Urinary bladder (tissue), 3 donors: ENCODE measurements at regions not wholly inside any gene's neighbourhood (a gene's known extent, or its start where the extent isn't known, plus 50 kb on each side); places are given as distances from the start of the nearest gene placed in this dataset.
"Not testable (repeated sequence)": the region's sequence is repeated elsewhere in the genome, so short reads cannot be mapped to it uniquely, and the experiment has no call there.

Experiments
- DNase-seq: peaks from one replicate; pipeline ENCODE4 v3.0.0-alpha.2; 2015; ENCODE audit errors: extremely low spot score
- H3K27ac ChIP-seq: one replicate; pipeline ENCODE4 v1.5.1; 2013; ENCODE audit warnings: low read depth, mild to moderate bottlenecking, moderate library complexity
- H3K36me3 ChIP-seq: one replicate; pipeline ENCODE4 v1.6.1; 2013; ENCODE audit warnings: mild to moderate bottlenecking, moderate library complexity; ENCODE audit not compliant: insufficient read depth
- H3K4me1 ChIP-seq: one replicate; pipeline ENCODE4 v1.6.1; 2013; ENCODE audit warnings: mild to moderate bottlenecking, moderate library complexity; ENCODE audit not compliant: insufficient read depth
- H3K4me3 ChIP-seq: one replicate; pipeline ENCODE4 v1.5.1; 2013; ENCODE audit warnings: low read depth, low read length
- WGBS: extraction: QIAGEN DNeasy Blood & Tissue Kit; methylation state at CpG from one replicate; pipeline ENCODE4 v1.1.7; 2013; 5-methylcytosine and 5-hydroxymethylcytosine counted together
- donor health status: healthy with polysubstance abuse.
- donor health status: healthy.

GRCh38 chr5:99449786-99450185, 521.0 kb upstream of the CHD1 start:
- WGBS = 67% methylated on average over 3 of the region's 3 CpGs
- H3K27ac ChIP-seq = no peak overlapping the region
- no peaks in the 10 kb centered on the region for H3K36me3 ChIP-seq
- H3K4me3 ChIP-seq = no peak overlapping the region
- no peak for DNase-seq
- no peaks in the 10 kb centered on the region for H3K4me1 ChIP-seq

GRCh38 chr5:99445805-99446204, 517.0 kb upstream of the CHD1 start:
- no peak overlapping the region for H3K27ac ChIP-seq
- no peaks in the 10 kb centered on the region for H3K36me3 ChIP-seq
- no peaks in the 10 kb centered on the region for H3K4me1 ChIP-seq
- 54% methylated on average over 1 of the region's 1 CpG for WGBS
- DNase-seq = no peak
- no peak overlapping the region for H3K4me3 ChIP-seq

- no peaks in the 10 kb centered on the region for H3K36me3 ChIP-seq
- no peak for DNase-seq
- no peaks in the 10 kb centered on the region for H3K4me1 ChIP-seq
- no peak overlapping the region for H3K27ac ChIP-seq
- no peak overlapping the region for H3K4me3 ChIP-seq
- WGBS = 88% methylated on average over 3 of the region's 3 CpGs
These were observed 512.4 kb upstream of the CHD1 start for GRCh38 chr5:99441235-99441634.

GRCh38 chr5:99438619-99439018, 509.8 kb upstream of the CHD1 start:
- 56% methylated on average over 7 of the region's 7 CpGs for whole genome bisulfite sequencing
- DNase-seq = no peak

DNA sequence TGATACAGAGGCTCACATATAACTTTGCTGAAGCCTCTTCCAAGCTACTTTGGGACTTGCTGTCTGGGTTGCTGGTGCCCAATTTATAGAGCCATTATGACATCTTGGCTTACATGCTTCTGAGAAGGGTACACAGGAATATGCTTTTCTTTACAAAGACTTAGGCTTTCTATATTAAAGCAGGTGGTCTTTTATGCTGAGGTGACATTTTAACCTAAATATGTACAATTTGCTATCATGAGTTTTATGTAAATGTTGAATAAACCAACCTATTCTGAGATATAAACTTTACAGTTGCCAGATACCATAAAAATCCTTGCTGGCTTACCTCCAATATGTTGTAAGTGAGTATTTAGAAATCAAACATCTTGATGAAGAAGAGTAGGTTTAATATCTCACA, 509.2 kb upstream of the CHD1 start:
- H3K4me3 ChIP-seq = no peak overlapping the region

More at GRCh38 chr5:99438619-99439018, 509.8 kb upstream of the CHD1 start:
- H3K4me3 ChIP-seq = no peak overlapping the region
- no peaks in the 10 kb centered on the region for H3K36me3 ChIP-seq
- H3K4me1 ChIP-seq = no peaks in the 10 kb centered on the region
- H3K27ac ChIP-seq = no peak overlapping the region

DNA sequence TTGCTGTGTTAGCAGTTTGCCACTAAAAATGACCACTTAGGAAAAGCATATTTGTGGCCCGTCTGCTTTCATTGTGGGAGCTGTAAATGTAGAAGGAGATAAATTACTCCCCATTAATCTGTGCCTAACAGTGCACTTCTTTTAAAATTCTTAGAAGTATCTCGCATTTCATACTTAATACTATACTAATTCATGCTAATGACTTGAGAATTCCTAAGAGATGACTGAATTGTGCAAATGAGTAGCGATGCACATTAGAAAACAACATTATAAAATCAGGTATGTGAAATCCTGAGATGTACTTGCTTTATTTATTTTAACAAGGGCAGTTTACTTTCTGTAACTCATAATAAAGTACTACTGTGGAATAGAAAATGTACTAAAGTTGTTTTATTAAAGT, 494.6 kb upstream of the CHD1 start:
- not testable (repeated sequence) for H3K36me3 ChIP-seq, H3K4me3 ChIP-seq, H3K4me1 ChIP-seq, DNase-seq, H3K27ac ChIP-seq
- WGBS = no CpG with 5 or more reads among the region's 3 CpGs

More for the DNA sequence above, 509.2 kb upstream of the CHD1 start:
- DNase-seq = no peak
- H3K27ac ChIP-seq = no peak overlapping the region
- no peaks in the 10 kb centered on the region for H3K4me1 ChIP-seq
- H3K36me3 ChIP-seq = no peaks in the 10 kb centered on the region

DNA sequence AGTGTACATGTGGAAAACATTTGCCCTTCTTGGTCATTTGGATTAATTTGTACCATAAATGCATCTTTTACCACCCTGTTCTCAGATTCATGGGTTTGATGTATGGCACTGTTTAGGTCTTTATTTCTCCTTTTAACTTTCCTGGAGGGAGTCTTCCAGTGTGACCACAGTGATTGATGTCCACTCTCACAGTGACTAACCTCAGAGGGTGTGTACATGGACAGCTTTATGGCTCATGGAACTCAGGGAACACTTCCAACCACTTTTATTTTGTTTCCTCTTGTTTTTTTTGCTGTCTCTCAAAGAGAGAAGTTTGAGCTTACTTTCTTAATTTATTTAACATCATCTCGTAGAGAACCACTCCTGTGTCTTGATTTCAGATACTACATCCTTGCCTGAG, 489.8 kb upstream of the CHD1 start:
- not testable (repeated sequence) for H3K27ac ChIP-seq, H3K4me1 ChIP-seq, H3K4me3 ChIP-seq, H3K36me3 ChIP-seq, DNase-seq
- WGBS = 55% methylated on average over 1 of the region's 1 CpG

DNA sequence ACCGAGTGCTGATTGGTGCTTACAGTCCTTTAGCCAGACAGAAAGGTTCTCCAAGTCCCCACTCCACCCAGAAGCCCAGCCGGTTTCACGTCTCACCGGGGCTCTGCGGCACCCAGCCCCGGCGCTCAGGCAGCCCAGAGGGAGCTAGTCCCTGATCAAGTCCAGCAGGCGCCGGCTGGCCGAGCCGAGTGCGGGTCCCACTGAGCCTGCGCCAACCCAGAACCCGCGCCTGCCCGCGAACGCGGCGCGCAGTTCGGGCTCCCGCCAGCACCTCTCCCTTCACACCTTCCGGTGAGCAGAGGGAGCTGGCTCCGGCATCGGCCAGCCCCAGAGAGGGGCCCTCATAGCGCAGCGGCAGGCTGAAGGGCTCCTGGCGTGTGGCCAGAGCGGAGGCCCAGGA, 481.6 kb upstream of the CHD1 start:
- not testable (repeated sequence) for H3K27ac ChIP-seq, DNase-seq, H3K4me3 ChIP-seq, H3K36me3 ChIP-seq, H3K4me1 ChIP-seq
- WGBS = 99% methylated on average over 21 of the region's 30 CpGs

GRCh38 chr5:99404764-99405302, 476.0 kb upstream of the CHD1 start:
- WGBS = 87% methylated on average over 3 of the region's 3 CpGs
- H3K27ac ChIP-seq, H3K36me3 ChIP-seq, H3K4me1 ChIP-seq, H3K4me3 ChIP-seq, DNase-seq: not testable (repeated sequence)

DNA sequence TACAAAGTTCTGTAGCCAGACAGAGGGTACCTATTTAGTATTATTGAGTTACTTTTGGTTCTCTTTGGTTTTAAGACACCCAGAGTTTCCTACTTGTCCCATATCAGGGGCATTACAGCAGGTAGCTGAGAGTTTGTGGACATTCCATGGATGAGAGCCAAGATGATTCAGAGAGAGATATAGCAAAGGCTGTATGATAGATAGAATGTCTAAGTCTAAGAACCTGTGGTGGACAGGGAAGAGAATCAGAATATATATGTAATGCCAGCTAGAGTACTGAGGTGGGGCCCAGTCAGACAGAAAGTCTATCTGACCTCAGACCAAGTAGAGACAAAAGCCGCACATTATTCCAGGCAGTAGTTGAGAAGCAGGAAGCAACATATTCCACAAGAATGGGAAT, 471.8 kb upstream of the CHD1 start:
- H3K4me3 ChIP-seq, DNase-seq, H3K4me1 ChIP-seq, H3K36me3 ChIP-seq, H3K27ac ChIP-seq: not testable (repeated sequence)
- WGBS = 89% methylated on average over 1 of the region's 1 CpG

DNA sequence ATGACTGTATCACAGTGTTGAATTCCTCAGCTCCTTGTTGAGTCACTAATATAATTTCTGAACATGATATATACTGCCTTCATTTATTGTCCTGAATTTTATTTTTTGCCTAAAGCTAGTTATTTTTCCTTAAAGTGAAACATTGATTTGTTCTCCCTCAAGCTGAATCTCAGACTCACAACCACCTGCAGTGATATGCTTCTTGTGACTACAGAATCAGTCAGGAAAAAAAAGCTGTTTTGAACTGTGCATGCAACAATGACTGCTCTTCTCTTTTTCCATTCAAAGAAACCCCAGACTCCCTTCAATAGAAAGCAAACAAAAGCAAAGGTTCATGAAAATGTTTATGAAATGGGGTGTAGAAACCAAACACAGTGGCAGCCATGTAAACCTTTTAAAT, 470.2 kb upstream of the CHD1 start:
- H3K4me1 ChIP-seq = no peaks in the 10 kb centered on the region
- DNase-seq = no peak
- no peak overlapping the region for H3K27ac ChIP-seq
- no peaks in the 10 kb centered on the region for H3K36me3 ChIP-seq
- H3K4me3 ChIP-seq = no peak overlapping the region

- no peak for DNase-seq
These were observed 457.7 kb upstream of the CHD1 start for GRCh38 chr5:99386406-99387077.

GRCh38 chr5:99379187-99379586, 450.4 kb upstream of the CHD1 start:
- Histone ChIP-seq H3K4me1 (no peaks in the 10 kb centered on the region), H3K27ac (no peak overlapping the region), H3K4me3 (no peak overlapping the region), H3K36me3 (no peaks in the 10 kb centered on the region)
- WGBS = 85% methylated on average over 4 of the region's 4 CpGs
- DNase-seq = no peak

More at GRCh38 chr5:99386406-99387077, 457.7 kb upstream of the CHD1 start:
- Histone ChIP-seq H3K36me3 (no peaks in the 10 kb centered on the region), H3K4me1 (no peaks in the 10 kb centered on the region), H3K27ac (no peak overlapping the region), H3K4me3 (no peak overlapping the region)
- WGBS = 42% methylated on average over 1 of the region's 1 CpG

DNA sequence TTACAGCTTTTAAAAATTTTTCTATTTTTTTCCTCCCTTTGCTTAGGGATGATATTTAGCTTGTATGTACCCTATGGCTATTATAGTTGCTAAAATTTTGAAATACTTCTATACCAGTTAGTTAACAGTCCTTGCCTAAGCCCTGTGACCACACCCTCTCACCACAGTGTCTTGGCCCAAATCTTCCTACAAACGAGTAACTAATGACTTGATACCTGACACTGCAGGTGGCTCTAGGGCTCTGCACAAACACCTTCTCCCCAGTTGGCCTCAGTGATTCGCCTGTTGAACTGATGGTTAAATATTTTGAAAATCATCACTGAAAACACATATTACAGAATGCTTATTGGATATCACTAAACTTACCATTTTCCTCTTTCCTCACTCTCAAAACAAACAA, 449.6 kb upstream of the CHD1 start:
- Histone ChIP-seq H3K27ac (no peak overlapping the region), H3K4me3 (no peak overlapping the region), H3K36me3 (no peaks in the 10 kb centered on the region), H3K4me1 (no peaks in the 10 kb centered on the region)
- DNase-seq = no peak
- 65% methylated on average over 2 of the region's 2 CpGs for WGBS
